ENCODE measurements at regions not wholly inside any gene's neighbourhood (a gene's known extent, or its start where the extent isn't known, plus 50 kb on each side); places are given as distances from the start of the nearest gene placed in this dataset.

DNA sequence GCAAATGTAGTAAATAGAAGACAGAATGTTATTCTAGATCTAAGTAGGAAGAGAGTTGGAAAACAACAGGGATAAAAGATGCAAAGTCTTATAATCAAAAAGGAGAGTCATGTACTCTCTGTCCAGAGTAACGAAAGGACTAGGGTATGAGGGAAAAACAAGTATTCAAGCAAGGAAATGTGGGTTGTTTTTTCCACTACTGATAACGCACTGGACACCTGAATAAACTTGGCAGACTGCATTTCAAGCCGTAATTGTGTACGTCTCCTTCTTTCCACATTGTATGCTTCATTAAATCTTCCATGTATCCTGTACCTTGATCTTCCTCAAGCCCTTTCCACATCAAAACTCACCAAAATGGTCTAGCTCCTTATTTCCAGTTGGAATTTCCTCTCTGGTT, 420.6 kb downstream of the ZEB2 start:
- Histone ChIP-seq H3K4me3 (ENCODE audit: low read depth, low read length) (no peak overlapping the region), H3K36me3 (replicated peaks) (no peaks in the 10 kb centered on the region), H3K27me3 (replicated peaks) (no peaks in the 10 kb centered on the region), H3K27ac (no peak overlapping the region)
- no peak for DNase-seq
- in situ Hi-C loops (cut with HindIII; ENCODE audit: low pct_ligation_motif_present, low sequenced_read_pairs), result no loop called here
- TF ChIP-seq, protein P1, sequence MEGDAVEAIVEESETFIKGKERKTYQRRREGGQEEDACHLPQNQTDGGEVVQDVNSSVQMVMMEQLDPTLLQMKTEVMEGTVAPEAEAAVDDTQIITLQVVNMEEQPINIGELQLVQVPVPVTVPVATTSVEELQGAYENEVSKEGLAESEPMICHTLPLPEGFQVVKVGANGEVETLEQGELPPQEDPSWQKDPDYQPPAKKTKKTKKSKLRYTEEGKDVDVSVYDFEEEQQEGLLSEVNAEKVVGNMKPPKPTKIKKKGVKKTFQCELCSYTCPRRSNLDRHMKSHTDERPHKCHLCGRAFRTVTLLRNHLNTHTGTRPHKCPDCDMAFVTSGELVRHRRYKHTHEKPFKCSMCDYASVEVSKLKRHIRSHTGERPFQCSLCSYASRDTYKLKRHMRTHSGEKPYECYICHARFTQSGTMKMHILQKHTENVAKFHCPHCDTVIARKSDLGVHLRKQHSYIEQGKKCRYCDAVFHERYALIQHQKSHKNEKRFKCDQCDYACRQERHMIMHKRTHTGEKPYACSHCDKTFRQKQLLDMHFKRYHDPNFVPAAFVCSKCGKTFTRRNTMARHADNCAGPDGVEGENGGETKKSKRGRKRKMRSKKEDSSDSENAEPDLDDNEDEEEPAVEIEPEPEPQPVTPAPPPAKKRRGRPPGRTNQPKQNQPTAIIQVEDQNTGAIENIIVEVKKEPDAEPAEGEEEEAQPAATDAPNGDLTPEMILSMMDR (IDR thresholded peaks at IDR 0.05; ENCODE audit: low read depth, low read length, missing control alignments), result no peak

DNA sequence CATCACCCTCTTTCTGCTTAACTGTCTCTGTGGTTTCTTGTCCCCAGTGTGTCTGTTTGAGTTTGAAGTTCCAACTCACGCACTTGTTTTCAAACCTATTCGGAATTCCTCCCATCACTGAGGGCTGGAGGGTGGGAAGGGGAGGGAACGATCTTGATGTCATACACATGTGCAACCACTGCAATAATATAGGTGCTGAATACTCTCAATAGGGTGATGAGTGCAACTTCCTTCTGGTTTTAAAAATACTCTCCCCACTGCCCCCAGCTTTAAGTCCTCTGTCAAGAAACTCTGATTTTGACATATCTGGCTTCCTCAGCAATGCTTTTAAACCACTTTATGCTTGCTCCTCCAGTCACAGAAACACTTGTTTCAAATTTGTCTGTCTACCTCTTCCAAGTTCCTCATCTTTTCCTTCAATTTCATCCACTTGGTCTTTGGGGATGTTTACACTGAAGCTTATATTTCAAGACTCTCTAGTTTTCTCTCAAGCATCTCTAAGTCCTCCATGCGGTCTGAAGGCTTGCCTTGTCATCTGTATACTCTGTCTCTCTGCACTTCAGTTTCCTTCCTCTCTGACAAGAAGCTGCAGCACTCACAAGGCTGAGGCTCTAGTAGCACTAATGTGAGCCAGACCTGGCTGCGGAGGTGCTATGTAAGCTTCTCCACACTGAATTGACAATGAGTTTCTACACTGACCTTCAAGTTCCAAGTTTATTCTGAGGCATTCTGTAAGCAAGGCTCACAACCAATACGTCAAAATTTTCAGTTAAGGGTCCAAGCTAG, 422.3 kb downstream of the ZEB2 start:
- no peak overlapping the region for H3K27ac ChIP-seq
- TF ChIP-seq, protein P1 (IDR thresholded peaks at IDR 0.05; ENCODE audit: low read depth, low read length, missing control alignments), result no peak
- in situ Hi-C loops (cut with HindIII; ENCODE audit: low pct_ligation_motif_present, low sequenced_read_pairs), result no loop called here
- no peak for DNase-seq
- no peaks in the 10 kb centered on the region for H3K36me3 ChIP-seq (replicated peaks)
- no peak overlapping the region for H3K4me3 ChIP-seq (ENCODE audit: low read depth, low read length)
- H3K27me3 ChIP-seq (replicated peaks), result no peaks in the 10 kb centered on the region

DNA sequence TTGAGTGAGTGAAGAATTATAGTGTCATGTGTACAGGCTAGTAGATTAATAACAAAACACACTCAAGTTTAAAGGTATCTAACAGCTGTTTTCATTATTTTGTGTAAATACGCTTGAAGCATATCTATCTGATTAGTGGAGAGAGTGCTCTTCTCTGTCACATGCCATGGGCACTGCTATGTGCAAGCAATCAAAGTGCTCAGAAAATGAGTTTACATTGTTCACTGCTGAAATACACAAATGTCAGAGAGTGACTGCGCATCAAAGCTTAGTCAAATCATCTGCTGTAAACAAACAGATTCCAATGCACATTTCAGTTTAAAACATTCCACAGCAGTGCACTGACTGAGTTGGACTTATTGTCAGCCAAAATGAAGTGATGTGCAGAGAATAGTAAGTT, 423.4 kb downstream of the ZEB2 start:
- TF ChIP-seq, protein P1 (IDR thresholded peaks at IDR 0.05; ENCODE audit: low read depth, low read length, missing control alignments), result no peak

DNA sequence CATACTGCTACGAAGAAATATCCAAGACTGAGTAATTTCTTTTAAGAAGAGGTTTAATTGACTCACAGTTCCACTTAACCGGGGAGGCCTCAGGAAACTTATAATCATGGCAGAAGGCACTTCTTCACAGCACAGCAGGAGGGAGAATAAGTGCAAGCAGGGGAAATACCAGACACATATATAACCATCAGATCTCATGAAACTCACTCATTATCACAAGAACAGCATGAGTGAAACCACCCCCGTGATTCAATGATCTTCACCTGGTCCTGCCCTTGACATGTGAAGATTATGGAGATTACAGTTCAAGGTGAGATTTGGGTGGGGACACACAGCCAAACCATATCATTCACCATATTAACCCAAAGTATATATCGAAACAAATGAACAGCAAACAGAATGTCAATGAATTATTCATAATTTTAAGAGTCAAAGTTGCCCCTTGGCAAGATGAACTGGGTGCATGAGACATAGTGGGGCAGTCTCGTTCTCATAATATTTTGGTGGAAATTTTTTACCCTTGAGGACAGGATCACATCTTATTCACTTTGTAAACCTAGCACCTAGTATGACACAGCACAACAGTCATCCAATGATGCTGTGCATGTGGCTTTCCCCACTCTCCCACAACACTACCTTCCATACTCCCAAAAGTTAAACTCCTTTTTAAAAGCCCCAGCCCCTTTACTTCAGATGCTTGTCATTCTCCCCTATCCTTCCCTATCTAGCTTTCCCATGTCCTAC, 425.3 kb downstream of the ZEB2 start:
- in situ Hi-C loops (cut with HindIII; ENCODE audit: low pct_ligation_motif_present, low sequenced_read_pairs), result no loop called here
- TF ChIP-seq, protein P1 (IDR thresholded peaks at IDR 0.05; ENCODE audit: low read depth, low read length, missing control alignments), result no peak
- H3K4me3 ChIP-seq (ENCODE audit: low read depth, low read length), result no peak overlapping the region
- no peak overlapping the region for H3K27ac ChIP-seq
- H3K36me3 ChIP-seq (replicated peaks), result no peaks in the 10 kb centered on the region
- no peaks in the 10 kb centered on the region for H3K27me3 ChIP-seq (replicated peaks)
- no peak for DNase-seq

More for the DNA sequence above, 423.4 kb downstream of the ZEB2 start:
- Histone ChIP-seq H3K27me3 (replicated peaks) (no peaks in the 10 kb centered on the region), H3K27ac (no peak overlapping the region), H3K36me3 (replicated peaks) (no peaks in the 10 kb centered on the region), H3K4me3 (ENCODE audit: low read depth, low read length) (no peak overlapping the region)
- in situ Hi-C loops (cut with HindIII; ENCODE audit: low pct_ligation_motif_present, low sequenced_read_pairs), result no loop called here
- DNase-seq, result no peak

- Histone ChIP-seq H3K4me3 (ENCODE audit: low read depth, low read length) (no peak overlapping the region), H3K36me3 (replicated peaks) (no peaks in the 10 kb centered on the region), H3K27me3 (replicated peaks) (no peaks in the 10 kb centered on the region), H3K27ac (no peak overlapping the region)
- in situ Hi-C loops (cut with HindIII; ENCODE audit: low pct_ligation_motif_present, low sequenced_read_pairs), result no loop called here
- no peak for DNase-seq
- TF ChIP-seq, protein P1 (IDR thresholded peaks at IDR 0.05; ENCODE audit: low read depth, low read length, missing control alignments), result no peak
Observed at GRCh38 chr2:144091622-144092021, 428.3 kb downstream of the ZEB2 start.

Measured in brain microvascular endothelial cell (primary cell).